Right atrium auricular region (tissue), 2 donors: ENCODE measurements at regions not wholly inside any gene's neighbourhood (a gene's known extent, or its start where the extent isn't known, plus 50 kb on each side); places are given as distances from the start of the nearest gene placed in this dataset.

Experiments used
- DNase-seq: peaks from one replicate; pipeline ENCODE4 v3.0.0-alpha.2; 2019; ENCODE audit warnings: low spot score
- H3K27ac ChIP-seq, 2 donors: fragments of 200-600 bp; sonication (generic); 1 replicate in 1 of 2; 2 replicates in 1 of 2; pipeline ENCODE4 v1.5.1; 2016 to 2019
- H3K27me3 ChIP-seq, 2 donors: fragments of 200-600 bp; sonication (generic); one replicate each; pipeline versions ENCODE4 v1.5.1 to v1.6.0; 2017 to 2019
- H3K36me3 ChIP-seq: fragments of 200-600 bp; sonication (generic); one replicate; pipeline ENCODE4 v1.5.1; 2016
- H3K4me1 ChIP-seq, 2 donors: fragments of 200-600 bp; sonication (generic); one replicate each; pipeline versions ENCODE4 v1.5.1 to v1.6.0; 2017 to 2019
- H3K4me3 ChIP-seq, 2 donors: fragments of 200-600 bp; sonication (generic); 1 replicate in 1 of 2; 2 replicates in 1 of 2; pipeline ENCODE4 v1.5.1; 2017 to 2019; ENCODE audit warnings: mild to moderate bottlenecking in 1 of 2, moderate library complexity in 1 of 2
- H3K9me3 ChIP-seq, 2 donors: fragments of 200-600 bp; sonication (generic); one replicate each; pipeline ENCODE4 v1.5.1; 2019
- TF ChIP-seq, protein P1 (sequence below), 2 donors: fragments of 200-600 bp; sonication (generic); IDR thresholded peaks; one replicate each; pipeline ENCODE4 v1.5.1; 2019; ENCODE audit warnings: antibody characterized with exemption in 2 of 2

DNA sequence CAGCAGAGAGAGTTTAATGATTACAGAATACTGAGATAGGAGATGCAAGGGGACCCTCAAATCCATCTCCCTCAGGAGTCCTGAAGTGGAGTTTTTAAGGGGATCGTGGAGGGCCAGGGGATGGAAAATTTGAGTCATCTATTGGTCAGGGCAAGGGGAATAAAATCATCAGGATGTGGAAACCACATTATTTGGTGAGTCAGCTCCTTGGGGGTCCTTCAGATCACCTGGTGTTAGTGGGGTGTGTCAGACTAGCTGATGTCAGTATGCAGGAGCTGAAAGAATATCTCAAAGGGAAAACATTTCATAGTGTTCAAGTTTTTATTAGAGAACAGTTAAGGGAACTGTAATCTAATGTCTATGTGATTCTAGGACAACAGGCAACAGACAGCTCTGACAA lies 183.0 kb upstream of the FTMT start:
- H3K27me3 ChIP-seq: no peaks in the 10 kb centered on the region
- no peaks in the 10 kb centered on the region for H3K36me3 ChIP-seq
- TF ChIP-seq, protein P1, sequence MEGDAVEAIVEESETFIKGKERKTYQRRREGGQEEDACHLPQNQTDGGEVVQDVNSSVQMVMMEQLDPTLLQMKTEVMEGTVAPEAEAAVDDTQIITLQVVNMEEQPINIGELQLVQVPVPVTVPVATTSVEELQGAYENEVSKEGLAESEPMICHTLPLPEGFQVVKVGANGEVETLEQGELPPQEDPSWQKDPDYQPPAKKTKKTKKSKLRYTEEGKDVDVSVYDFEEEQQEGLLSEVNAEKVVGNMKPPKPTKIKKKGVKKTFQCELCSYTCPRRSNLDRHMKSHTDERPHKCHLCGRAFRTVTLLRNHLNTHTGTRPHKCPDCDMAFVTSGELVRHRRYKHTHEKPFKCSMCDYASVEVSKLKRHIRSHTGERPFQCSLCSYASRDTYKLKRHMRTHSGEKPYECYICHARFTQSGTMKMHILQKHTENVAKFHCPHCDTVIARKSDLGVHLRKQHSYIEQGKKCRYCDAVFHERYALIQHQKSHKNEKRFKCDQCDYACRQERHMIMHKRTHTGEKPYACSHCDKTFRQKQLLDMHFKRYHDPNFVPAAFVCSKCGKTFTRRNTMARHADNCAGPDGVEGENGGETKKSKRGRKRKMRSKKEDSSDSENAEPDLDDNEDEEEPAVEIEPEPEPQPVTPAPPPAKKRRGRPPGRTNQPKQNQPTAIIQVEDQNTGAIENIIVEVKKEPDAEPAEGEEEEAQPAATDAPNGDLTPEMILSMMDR (IDR thresholded peaks at IDR 0.05): no peak
- H3K4me1 ChIP-seq: no peaks in the 10 kb centered on the region
- no peak for DNase-seq
- no peaks in the 10 kb centered on the region for H3K9me3 ChIP-seq
- H3K27ac ChIP-seq: no peak overlapping the region
- H3K4me3 ChIP-seq: no peak overlapping the region

DNA sequence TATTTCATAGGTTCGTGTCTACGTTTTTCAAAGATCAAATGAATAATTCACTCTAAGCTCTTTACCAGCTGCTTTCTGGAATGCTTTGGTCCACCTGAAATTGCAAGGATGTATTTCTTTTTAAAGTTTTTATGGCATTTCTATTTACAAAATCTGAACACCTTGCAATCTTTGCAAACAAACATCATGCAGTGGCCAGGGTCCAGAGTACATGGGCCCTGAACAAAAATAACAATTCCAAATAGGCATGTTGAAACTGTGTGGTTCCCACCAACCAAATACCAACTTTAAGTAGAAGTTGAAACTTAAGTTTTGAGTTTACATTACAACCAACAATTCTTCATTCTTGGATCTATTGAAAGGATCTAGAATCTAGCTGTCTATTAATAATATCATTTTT lies 180.1 kb upstream of the FTMT start:
- DNase-seq: no peak
- no peaks in the 10 kb centered on the region for H3K36me3 ChIP-seq
- H3K4me1 ChIP-seq: no peaks in the 10 kb centered on the region
- TF ChIP-seq, protein P1 (IDR thresholded peaks at IDR 0.05): no peak
- H3K4me3 ChIP-seq: no peak overlapping the region
- no peaks in the 10 kb centered on the region for H3K27me3 ChIP-seq
- no peak overlapping the region for H3K27ac ChIP-seq
- H3K9me3 ChIP-seq: no peaks in the 10 kb centered on the region

DNA sequence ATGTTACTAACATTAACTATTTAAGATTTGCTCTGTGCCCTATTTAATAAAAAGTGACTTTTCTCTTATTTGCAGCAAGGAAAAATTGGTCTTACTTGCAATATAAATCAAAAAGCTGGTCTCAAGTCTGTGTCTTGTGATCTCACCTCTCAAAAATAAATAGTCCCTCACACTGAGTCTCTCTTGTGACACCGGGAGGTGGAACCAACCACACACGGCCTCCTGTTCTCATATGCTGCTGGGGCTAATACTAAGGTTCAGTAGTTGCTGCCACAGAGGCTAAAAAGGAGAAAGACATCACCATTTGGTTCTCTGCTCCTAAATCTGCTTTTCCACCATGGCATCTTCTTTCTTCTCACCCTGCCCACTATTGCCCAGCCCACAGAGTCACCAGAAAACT lies 175.8 kb upstream of the FTMT start:
- H3K27ac ChIP-seq: no peak overlapping the region
- H3K4me1 ChIP-seq: no peaks in the 10 kb centered on the region

GRCh38 chr5:121681229-121681855 lies 170.3 kb upstream of the FTMT start:
- Histone ChIP-seq H3K27ac (no peak overlapping the region), H3K27me3 (no peaks in the 10 kb centered on the region), H3K36me3 (no peaks in the 10 kb centered on the region), H3K4me3 (no peak overlapping the region), H3K9me3 (peaks cover 0 to 20% of the 10 kb centered on the region in 2 donors), H3K4me1 (no peaks in the 10 kb centered on the region)
- TF ChIP-seq, protein P1 (IDR thresholded peaks at IDR 0.05): no peak
- DNase-seq: no peak

More for the DNA sequence above, 175.8 kb upstream of the FTMT start:
- TF ChIP-seq, protein P1 (IDR thresholded peaks at IDR 0.05): no peak
- no peaks in the 10 kb centered on the region for H3K36me3 ChIP-seq
- no peaks in the 10 kb centered on the region for H3K27me3 ChIP-seq
- H3K4me3 ChIP-seq: no peak overlapping the region
- peaks cover 0 to 9% of the 10 kb centered on the region in 2 donors for H3K9me3 ChIP-seq
- DNase-seq: no peak

DNA sequence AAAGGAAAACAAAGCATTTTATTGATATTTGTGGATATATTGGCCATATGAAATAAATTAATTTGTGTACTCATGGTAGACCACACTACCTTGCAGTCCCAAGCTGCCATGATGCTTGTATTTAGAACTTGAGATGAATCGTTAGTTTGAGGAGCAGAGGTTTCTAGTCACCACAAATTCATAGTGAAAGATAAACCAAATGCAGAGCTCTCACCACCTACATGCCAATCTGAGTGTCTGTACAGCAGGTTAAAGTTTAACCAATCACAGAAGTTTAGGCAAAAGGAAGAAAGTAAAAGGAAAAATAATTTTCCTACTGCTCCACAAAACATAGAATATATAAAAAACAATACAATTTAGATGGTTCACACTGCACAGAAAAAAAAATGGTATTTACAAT lies 163.6 kb upstream of the FTMT start:
- TF ChIP-seq, protein P1 (IDR thresholded peaks at IDR 0.05): no peak
- H3K9me3 ChIP-seq: no peaks in the 10 kb centered on the region
- H3K27me3 ChIP-seq: no peaks in the 10 kb centered on the region
- no peaks in the 10 kb centered on the region for H3K36me3 ChIP-seq
- H3K4me3 ChIP-seq: no peak overlapping the region
- H3K4me1 ChIP-seq: no peaks in the 10 kb centered on the region
- no peak overlapping the region for H3K27ac ChIP-seq
- DNase-seq: no peak

GRCh38 chr5:121688781-121689180 lies 162.9 kb upstream of the FTMT start:
- Histone ChIP-seq H3K36me3 (no peaks in the 10 kb centered on the region), H3K9me3 (no peaks in the 10 kb centered on the region), H3K27ac (no peak overlapping the region), H3K27me3 (no peaks in the 10 kb centered on the region), H3K4me3 (no peak overlapping the region), H3K4me1 (no peaks in the 10 kb centered on the region)
- TF ChIP-seq, protein P1 (IDR thresholded peaks at IDR 0.05): no peak
- no peak for DNase-seq
